ENCODE measurements at regions not wholly inside any gene's neighbourhood (a gene's known extent, or its start where the extent isn't known, plus 50 kb on each side); places are given as distances from the start of the nearest gene placed in this dataset.

- no peaks in the 10 kb centered on the region for H3K9me3 ChIP-seq (replicated peaks in 1 of 3)
- TF ChIP-seq POLR2A (IDR thresholded peaks at IDR 0.05) (no peak), CTCF (IDR thresholded peaks at IDR 0.05) (no peak)
- WGBS, 4 donors: 83 to 93% (median 89%) methylated on average over 1 of the region's 1 CpG
- no peaks in the 10 kb centered on the region for H3K4me1 ChIP-seq (replicated peaks in 1 of 2)
- no peak overlapping the region for H3K4me3 ChIP-seq
- no peaks in the 10 kb centered on the region for H3K36me3 ChIP-seq (replicated peaks in 1 of 2)
- no peak overlapping the region for H3K27ac ChIP-seq
- H3K27me3 ChIP-seq: no peaks in the 10 kb centered on the region
- no peak for DNase-seq
- intact Hi-C loops (cut with DNase I): no loop called here
These were observed 255.0 kb upstream of the SNX7 start for GRCh38 chr1:98406352-98407088.

- DNase-seq: no peak
- 13 to 37% (median 25%) methylated on average over 3 of the region's 3 CpGs for WGBS, 4 donors
- Histone ChIP-seq H3K36me3 (replicated peaks in 1 of 2) (no peaks in the 10 kb centered on the region), H3K27me3 (no peaks in the 10 kb centered on the region), H3K27ac (no peak overlapping the region), H3K4me3 (no peak overlapping the region), H3K4me1 (replicated peaks in 1 of 2) (no peaks in the 10 kb centered on the region), H3K9me3 (replicated peaks in 1 of 3) (no peaks in the 10 kb centered on the region)
- TF ChIP-seq POLR2A (IDR thresholded peaks at IDR 0.05): no peak
- no peak for TF ChIP-seq CTCF (IDR thresholded peaks at IDR 0.05)
- intact Hi-C loops (cut with DNase I): no loop called here
These were observed 255.9 kb upstream of the SNX7 start for GRCh38 chr1:98405581-98406074.

- no peak overlapping the region for H3K4me3 ChIP-seq
- intact Hi-C loops (cut with DNase I): no loop called here
- no peak for DNase-seq
- H3K36me3 ChIP-seq (replicated peaks in 1 of 2): no peaks in the 10 kb centered on the region
- WGBS, 4 donors: 66 to 85% (median 72%) methylated on average over 2 of the region's 2 CpGs
- no peaks in the 10 kb centered on the region for H3K4me1 ChIP-seq (replicated peaks in 1 of 2)
- no peaks in the 10 kb centered on the region for H3K27me3 ChIP-seq
- no peak for TF ChIP-seq POLR2A (IDR thresholded peaks at IDR 0.05)
- TF ChIP-seq CTCF (IDR thresholded peaks at IDR 0.05): no peak
- H3K9me3 ChIP-seq (replicated peaks in 1 of 3): no peaks in the 10 kb centered on the region
- no peak overlapping the region for H3K27ac ChIP-seq
These were observed 256.7 kb upstream of the SNX7 start for GRCh38 chr1:98404866-98405265.

GRCh38 chr1:98403963-98404480 is 257.5 kb upstream of the SNX7 start:
- H3K4me1 ChIP-seq (replicated peaks in 1 of 2): no peaks in the 10 kb centered on the region
- intact Hi-C loops (cut with DNase I): no loop called here
- H3K27me3 ChIP-seq: no peaks in the 10 kb centered on the region
- TF ChIP-seq CTCF (IDR thresholded peaks at IDR 0.05) (no peak), POLR2A (IDR thresholded peaks at IDR 0.05) (no peak)
- 53 to 60% (median 57%) methylated on average over 2 of the region's 2 CpGs for WGBS, 4 donors
- no peak overlapping the region for H3K4me3 ChIP-seq
- no peaks in the 10 kb centered on the region for H3K36me3 ChIP-seq (replicated peaks in 1 of 2)
- H3K27ac ChIP-seq: no peak overlapping the region
- no peak for DNase-seq
- no peaks in the 10 kb centered on the region for H3K9me3 ChIP-seq (replicated peaks in 1 of 3)

Measured in adrenal gland (tissue), 9 donors.